Panc1 (cell line): ENCODE measurements at regions not wholly inside any gene's neighbourhood (a gene's known extent, or its start where the extent isn't known, plus 50 kb on each side); places are given as distances from the start of the nearest gene placed in this dataset.

Experiments
- ATAC-seq: fragments of 200-7000 bp; cut with Tn5 transposase; 2 replicates; pipeline ENCODE4 v1.9.1; 2020; ENCODE audit warnings: mild to moderate bottlenecking, moderate library complexity
- BruUV-seq: library from RNA; stranded (reverse); fragments of 400-500 nt; replicated peaks from 2 replicates; lab custom pipeline; 2021; lab: Mats Ljungman, UMichigan
- CTCF ChIA-PET: fragments of 300-600 bp; sonication (Branson Sonifier 250); formaldehyde crosslinking; loops from one replicate; lab custom pipeline; 2022; ENCODE audit warnings: antibody characterized with exemption; lab: Charles Lee
- POLR2A ChIA-PET: fragments of 300-600 bp; sonication (Branson Sonifier 250); formaldehyde crosslinking; loops from one replicate; lab custom pipeline; 2022; ENCODE audit warnings: antibody characterized with exemption; lab: Charles Lee
- DNase-seq: peaks from one replicate; pipeline ENCODE4 v3.0.0-alpha.2; 2010; ENCODE audit warnings: low read depth, low spot score
- H3K27ac ChIP-seq: 2 replicates; pipeline ENCODE4 v1.5.1; 2011; ENCODE audit warnings: mild to moderate bottlenecking, low read length, inconsistent platforms
- H3K27me3 ChIP-seq: fragments of 200-500 bp; sonication (Bioruptor generic); 2 replicates; pipeline ENCODE4 v1.6.0; 2014; ENCODE audit warnings: low read length, inconsistent platforms; ENCODE audit not compliant: control insufficient read depth, insufficient read depth
- H3K36me3 ChIP-seq: fragments of 200-500 bp; sonication (Bioruptor generic); 2 replicates; pipeline ENCODE4 v1.5.1; 2014; ENCODE audit warnings: inconsistent platforms, mild to moderate bottlenecking, low read length, moderate library complexity; ENCODE audit not compliant: control insufficient read depth, insufficient read depth
- H3K4me1 ChIP-seq: 2 replicates; pipeline ENCODE4 v1.5.1; 2011; ENCODE audit warnings: inconsistent platforms, mild to moderate bottlenecking, low read length, moderate library complexity; ENCODE audit not compliant: control insufficient read depth, insufficient read depth
- H3K4me3 ChIP-seq, 2 experiments: 2 replicates each; pipeline ENCODE4 v1.5.1; 2011 to 2012; ENCODE audit warnings: low read depth in 2 of 2, low read length in 2 of 2, mild to moderate bottlenecking in 2 of 2, inconsistent platforms in 1 of 2, moderate library complexity in 1 of 2
- H3K9me3 ChIP-seq: fragments of 200-500 bp; sonication (Bioruptor generic); 2 replicates; pipeline ENCODE4 v1.5.1; 2014; ENCODE audit warnings: low read depth, mild to moderate bottlenecking, inconsistent platforms, low read length, moderate library complexity; ENCODE audit not compliant: control insufficient read depth, insufficient read depth
- CTCF ChIP-seq: fragments of 450-650 bp; IDR thresholded peaks from 2 replicates; pipeline ENCODE4 v1.5.1; 2017; ENCODE audit warnings: mild to moderate bottlenecking
- POLR2AphosphoS5 ChIP-seq: IDR thresholded peaks from 2 replicates; pipeline ENCODE4 v1.6.1; 2012; ENCODE audit warnings: mild to moderate bottlenecking, low read depth, low read length, moderate library complexity
- REST ChIP-seq, 2 experiments: IDR thresholded peaks; 2 replicates each; pipeline ENCODE4 v1.6.1; 2011 to 2012; ENCODE audit warnings: low read depth in 2 of 2, control low read depth in 1 of 2, low read length in 1 of 2, mild to moderate bottlenecking in 1 of 2, moderate library complexity in 1 of 2; ENCODE audit not compliant: insufficient read depth in 1 of 2
- SIN3A ChIP-seq: IDR thresholded peaks from 2 replicates; pipeline ENCODE4 v1.6.1; 2012; ENCODE audit warnings: low read depth, mild to moderate bottlenecking, low read length, moderate library complexity, borderline replicate concordance; ENCODE audit not compliant: insufficient read depth
- TCF7L2 ChIP-seq: IDR thresholded peaks from 2 replicates; pipeline ENCODE4 v1.6.1; 2011; ENCODE audit warnings: mild to moderate bottlenecking, low read depth, low read length, inconsistent platforms
- in situ Hi-C: cut with HindIII; loops from 2 replicates; pipeline ENCODE4 v1.10.0; 2016; ENCODE audit warnings: low sequenced_read_pairs, low pct_unique_long_range_greater_than_20kb
- intact Hi-C: fragments of 100-400 bp; cut with micrococcal nuclease; formaldehyde crosslinking; loops from one replicate; pipeline ENCODE4 v1.10.0; 2022; ENCODE audit not compliant: unreplicated experiment

GRCh38 chr2:221931251-221931991 lies 359.3 kb upstream of the EPHA4 start:
- H3K9me3 ChIP-seq, result no peaks in the 10 kb centered on the region
- no peak overlapping the region for H3K4me3 ChIP-seq
- no peaks in the 10 kb centered on the region for H3K4me1 ChIP-seq
- no peak overlapping the region for H3K27ac ChIP-seq
- in situ Hi-C loops, result no loop called here
- DNase-seq (no peak), ATAC-seq (no peak)
- BruUV-seq, result no TSS peak
- ChIA-PET POLR2A (no interaction called here), CTCF (no interaction called here)
- H3K36me3 ChIP-seq, result no peaks in the 10 kb centered on the region
- H3K27me3 ChIP-seq, result no peaks in the 10 kb centered on the region
- intact Hi-C loops, result no loop called here
- TF ChIP-seq CTCF (no peak), POLR2AphosphoS5 (no peak), TCF7L2 (no peak), SIN3A (no peak), REST (IDR thresholded peaks at IDR 0.05; ENCODE audit: insufficient read depth in 1 of 2, low read depth in 2 of 2, low read length in 1 of 2) (no peak)

- Histone ChIP-seq H3K4me3 (no peak overlapping the region), H3K9me3 (no peaks in the 10 kb centered on the region), H3K36me3 (no peaks in the 10 kb centered on the region), H3K27ac (no peak overlapping the region), H3K27me3 (no peaks in the 10 kb centered on the region), H3K4me1 (no peaks in the 10 kb centered on the region)
- no peak for ATAC-seq
- no peak for DNase-seq
- POLR2A ChIA-PET, result no interaction called here
- intact Hi-C loops (no loop called here), in situ Hi-C loops (no loop called here)
- TF ChIP-seq TCF7L2, result no peak
- no peak for TF ChIP-seq SIN3A
- TF ChIP-seq POLR2AphosphoS5, result no peak
- no peak for TF ChIP-seq REST (IDR thresholded peaks at IDR 0.05; ENCODE audit: insufficient read depth in 1 of 2, low read depth in 2 of 2, low read length in 1 of 2)
- TF ChIP-seq CTCF, result no peak
- CTCF ChIA-PET, result no interaction called here
- no TSS peak for BruUV-seq
Measured at GRCh38 chr2:221929259-221929658, 357.2 kb upstream of the EPHA4 start.
